ENCODE measurements at regions not wholly inside any gene's neighbourhood (a gene's known extent, or its start where the extent isn't known, plus 50 kb on each side); places are given as distances from the start of the nearest gene placed in this dataset.

DNA sequence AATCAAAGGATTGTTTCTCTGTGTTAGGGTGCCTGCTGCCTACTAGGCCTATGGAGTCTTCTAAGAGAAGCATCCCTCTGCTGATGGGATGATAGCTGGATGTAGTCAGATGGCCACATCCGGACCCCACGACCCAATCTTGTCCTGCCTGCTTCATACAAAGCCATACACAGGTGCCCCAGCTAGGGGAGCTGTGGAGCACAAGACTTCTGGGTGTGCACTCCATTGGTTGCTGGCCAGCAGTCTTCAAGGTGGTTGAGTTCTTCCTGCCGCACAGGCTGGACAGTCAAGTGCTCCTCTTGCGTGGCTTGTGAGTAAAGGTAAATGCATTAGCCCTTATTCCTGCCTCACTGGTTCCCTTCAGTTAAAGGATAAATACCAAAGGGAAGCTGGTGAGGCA, 120.2 kb downstream of the TEX36 start:
- no peak for DNase-seq (ENCODE audit: low read depth)
- TF ChIP-seq, protein P1, sequence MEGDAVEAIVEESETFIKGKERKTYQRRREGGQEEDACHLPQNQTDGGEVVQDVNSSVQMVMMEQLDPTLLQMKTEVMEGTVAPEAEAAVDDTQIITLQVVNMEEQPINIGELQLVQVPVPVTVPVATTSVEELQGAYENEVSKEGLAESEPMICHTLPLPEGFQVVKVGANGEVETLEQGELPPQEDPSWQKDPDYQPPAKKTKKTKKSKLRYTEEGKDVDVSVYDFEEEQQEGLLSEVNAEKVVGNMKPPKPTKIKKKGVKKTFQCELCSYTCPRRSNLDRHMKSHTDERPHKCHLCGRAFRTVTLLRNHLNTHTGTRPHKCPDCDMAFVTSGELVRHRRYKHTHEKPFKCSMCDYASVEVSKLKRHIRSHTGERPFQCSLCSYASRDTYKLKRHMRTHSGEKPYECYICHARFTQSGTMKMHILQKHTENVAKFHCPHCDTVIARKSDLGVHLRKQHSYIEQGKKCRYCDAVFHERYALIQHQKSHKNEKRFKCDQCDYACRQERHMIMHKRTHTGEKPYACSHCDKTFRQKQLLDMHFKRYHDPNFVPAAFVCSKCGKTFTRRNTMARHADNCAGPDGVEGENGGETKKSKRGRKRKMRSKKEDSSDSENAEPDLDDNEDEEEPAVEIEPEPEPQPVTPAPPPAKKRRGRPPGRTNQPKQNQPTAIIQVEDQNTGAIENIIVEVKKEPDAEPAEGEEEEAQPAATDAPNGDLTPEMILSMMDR (conservative IDR thresholded peaks at IDR 0.05; ENCODE audit: low read depth, low read length), result no peak
- no peak overlapping the region for H3K4me3 ChIP-seq (ENCODE audit: low read length)

DNA sequence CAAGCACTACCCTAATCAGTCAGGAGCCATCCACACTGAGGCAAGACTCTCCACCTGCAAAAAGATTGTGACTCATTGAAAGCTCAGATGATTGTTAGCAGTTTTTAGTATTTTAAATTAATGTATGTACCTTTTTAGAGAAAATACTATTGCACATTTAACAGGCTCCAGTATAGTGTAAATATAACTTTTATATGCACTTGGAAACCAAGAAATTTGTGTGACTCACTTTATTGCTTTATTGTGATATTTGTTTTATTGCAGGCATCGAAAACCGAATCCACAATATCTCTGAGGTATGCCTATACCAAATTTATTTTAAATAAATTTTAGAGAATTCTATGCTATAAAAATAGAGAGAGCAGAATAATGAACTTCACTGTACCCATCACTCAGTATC, 122.0 kb downstream of the TEX36 start:
- no peak for DNase-seq (ENCODE audit: low read depth)
- TF ChIP-seq, protein P1 (conservative IDR thresholded peaks at IDR 0.05; ENCODE audit: low read depth, low read length), result no peak
- H3K4me3 ChIP-seq (ENCODE audit: low read length), result no peak overlapping the region

DNA sequence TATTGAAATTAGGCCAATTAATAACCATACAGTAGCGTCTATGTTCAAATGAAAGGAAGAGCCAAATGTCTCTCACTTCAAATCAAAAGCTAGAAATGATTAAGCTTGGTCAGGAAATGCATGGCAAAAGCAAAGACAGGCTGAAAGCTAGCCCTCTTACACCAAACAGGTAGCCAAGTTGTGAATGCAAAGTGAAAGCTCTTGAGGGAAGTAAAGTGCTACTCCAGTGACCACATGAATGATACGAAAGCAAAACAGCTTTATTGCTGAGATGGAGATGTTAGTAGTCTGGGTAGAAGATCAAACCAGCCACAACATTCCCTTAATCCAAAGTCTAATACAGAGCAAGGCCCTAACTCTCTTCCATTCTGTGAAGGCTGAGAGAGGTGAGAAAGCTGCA, 123.8 kb downstream of the TEX36 start:
- no peak overlapping the region for H3K4me3 ChIP-seq (ENCODE audit: low read length)
- TF ChIP-seq, protein P1 (conservative IDR thresholded peaks at IDR 0.05; ENCODE audit: low read depth, low read length), result no peak
- no peak for DNase-seq (ENCODE audit: low read depth)

DNA sequence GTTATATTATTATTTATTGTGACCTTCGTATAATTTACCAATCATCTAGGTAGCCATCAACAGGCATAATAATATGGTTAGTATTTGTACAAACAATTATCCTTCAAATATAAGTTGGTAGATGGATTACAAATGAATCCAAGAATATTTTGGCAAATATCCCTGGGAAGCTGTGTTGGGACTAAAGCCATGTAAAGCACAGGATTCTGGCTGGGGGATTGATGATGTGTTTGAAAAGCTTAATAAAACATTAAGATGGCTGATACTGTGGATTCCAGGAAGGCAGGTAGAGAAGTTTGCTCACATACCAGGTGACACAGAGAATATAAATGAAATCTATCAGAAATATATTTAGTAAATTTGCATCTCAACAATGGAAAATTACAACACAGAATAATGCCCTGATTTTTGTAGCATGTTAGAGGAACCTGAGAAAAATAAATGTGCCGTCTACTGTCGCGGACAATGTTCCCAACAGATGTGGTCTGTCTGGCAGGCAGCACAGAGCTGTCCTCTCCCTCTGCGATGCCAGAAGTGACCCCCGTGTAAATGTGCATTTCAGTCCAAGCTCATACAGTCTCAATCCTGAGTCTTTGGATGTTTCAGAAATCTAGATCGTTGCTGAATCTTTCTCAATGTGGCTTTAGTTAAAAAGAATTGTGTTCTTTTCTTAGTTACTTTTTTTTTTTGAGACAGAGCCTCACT, 125.0 kb downstream of the TEX36 start:
- TF ChIP-seq, protein P1 (conservative IDR thresholded peaks at IDR 0.05; ENCODE audit: low read depth, low read length), result no peak
- DNase-seq (ENCODE audit: low read depth), result no peak
- no peak overlapping the region for H3K4me3 ChIP-seq (ENCODE audit: low read length)

DNA sequence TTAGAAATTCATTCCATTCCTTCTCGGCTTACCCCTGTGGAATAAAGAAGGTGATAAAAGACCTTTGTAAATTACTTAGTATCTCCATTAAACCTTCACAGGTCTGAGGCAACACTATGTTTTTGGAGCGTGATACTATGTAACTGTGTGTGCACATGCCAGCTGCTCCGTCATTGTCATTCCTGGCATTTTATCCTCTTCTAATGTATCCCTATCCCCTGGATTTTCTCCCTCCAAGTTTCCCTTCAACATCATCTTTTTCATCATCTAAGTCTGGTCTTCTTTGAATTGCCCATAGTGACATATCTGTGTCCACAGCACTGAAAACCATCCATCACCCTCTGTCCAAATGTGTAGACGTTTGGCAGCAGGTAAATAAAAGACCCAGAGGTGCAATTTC, 125.7 kb downstream of the TEX36 start:
- H3K4me3 ChIP-seq (ENCODE audit: low read length), result no peak overlapping the region
- TF ChIP-seq, protein P1 (conservative IDR thresholded peaks at IDR 0.05; ENCODE audit: low read depth, low read length), result no peak
- DNase-seq (ENCODE audit: low read depth), result no peak

DNA sequence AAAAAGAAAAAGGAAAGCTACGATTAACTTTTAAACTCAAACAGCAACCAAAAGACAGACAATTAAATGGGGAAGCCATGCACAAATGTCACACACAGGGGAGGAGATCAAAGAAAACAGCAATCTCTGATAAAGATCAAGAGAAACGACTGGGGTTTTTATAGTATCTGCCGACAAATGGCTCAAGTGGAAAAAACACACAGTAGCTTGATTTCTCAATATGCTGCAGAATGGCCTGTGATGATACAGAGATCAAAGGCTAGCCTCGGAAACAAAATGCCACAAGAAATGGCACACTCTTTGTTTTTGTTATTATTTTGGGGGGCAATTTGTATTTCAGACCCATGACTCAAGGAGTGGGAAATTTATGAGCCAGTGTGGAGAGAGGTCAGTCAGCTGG, 126.1 kb downstream of the TEX36 start:
- H3K4me3 ChIP-seq (ENCODE audit: low read length), result no peak overlapping the region
- DNase-seq (ENCODE audit: low read depth), result no peak
- TF ChIP-seq, protein P1 (conservative IDR thresholded peaks at IDR 0.05; ENCODE audit: low read depth, low read length), result no peak

DNA sequence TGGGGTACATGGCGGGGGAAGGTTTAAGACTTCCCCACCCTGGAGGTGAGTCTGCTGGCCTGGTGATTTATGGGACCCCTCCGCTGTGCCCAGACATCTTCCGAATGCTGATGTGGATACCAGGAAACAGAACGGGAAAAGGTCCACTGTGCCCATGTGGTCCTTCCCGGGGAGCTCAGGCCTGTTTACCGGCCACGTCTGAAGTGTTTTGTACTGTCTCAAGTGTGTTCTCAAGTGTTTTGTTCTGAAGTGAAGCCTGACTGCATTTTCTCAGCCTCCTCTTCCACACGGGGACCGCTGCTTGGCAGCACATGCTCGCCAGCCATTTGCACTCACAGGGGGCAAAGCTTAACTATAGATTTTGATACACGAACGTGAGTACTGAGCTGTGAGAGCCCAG, 127.2 kb downstream of the TEX36 start:
- no peak overlapping the region for H3K4me3 ChIP-seq (ENCODE audit: low read length)
- TF ChIP-seq, protein P1 (conservative IDR thresholded peaks at IDR 0.05; ENCODE audit: low read depth, low read length), result no peak
- DNase-seq (ENCODE audit: low read depth), result no peak
